Peyer's patch (tissue), 4 donors: ENCODE measurements at regions not wholly inside any gene's neighbourhood (a gene's known extent, or its start where the extent isn't known, plus 50 kb on each side); places are given as distances from the start of the nearest gene placed in this dataset.
"Not testable (repeated sequence)": the region's sequence is repeated elsewhere in the genome, so short reads cannot be mapped to it uniquely, and the experiment has no call there.

Experiments used
- DNase-seq, 3 donors: peaks; one replicate each; pipeline ENCODE4 v3.0.0-alpha.2; 2017 to 2019
- H3K27ac ChIP-seq, 4 donors: fragments of 200-600 bp; sonication (generic); one replicate each; pipeline ENCODE4 v1.5.1; 2016 to 2019
- H3K27me3 ChIP-seq, 2 donors: fragments of 200-600 bp; sonication (generic); one replicate each; pipeline ENCODE4 v1.5.1; 2019
- H3K36me3 ChIP-seq, 3 donors: fragments of 200-600 bp; sonication (generic); one replicate each; pipeline ENCODE4 v1.5.1; 2016 to 2019
- H3K4me1 ChIP-seq, 4 donors: fragments of 200-600 bp; sonication (generic); one replicate each; pipeline ENCODE4 v1.5.1; 2016 to 2019
- H3K4me3 ChIP-seq, 4 donors: fragments of 200-600 bp; sonication (generic); 1 replicate in 3 of 4; 2 replicates in 1 of 4; pipeline ENCODE4 v1.5.1; 2016 to 2019; ENCODE audit warnings: mild to moderate bottlenecking in 1 of 4
- H3K9me3 ChIP-seq, 4 donors: fragments of 200-600 bp; sonication (generic); one replicate each; pipeline ENCODE4 v1.5.1; 2016 to 2019; ENCODE audit warnings: mild to moderate bottlenecking in 1 of 4
- POLR2A ChIP-seq, 2 donors: fragments of 450-650 bp; IDR thresholded peaks; one replicate each; pipeline ENCODE4 v1.5.1; 2017; ENCODE audit warnings: antibody characterized with exemption in 2 of 2, mild to moderate bottlenecking in 2 of 2, moderate library complexity in 2 of 2
- TF ChIP-seq, protein P1 (sequence below), 6 experiments: fragments of 450-650 bp in 4 of 6; fragments of 200-600 bp in 2 of 6; sonication (generic) in 1 of 6; IDR thresholded peaks; one replicate each; pipeline ENCODE4 v1.5.1; 2017 to 2019; ENCODE audit warnings: antibody characterized with exemption in 6 of 6, mild to moderate bottlenecking in 3 of 6, moderate library complexity in 1 of 6

DNA sequence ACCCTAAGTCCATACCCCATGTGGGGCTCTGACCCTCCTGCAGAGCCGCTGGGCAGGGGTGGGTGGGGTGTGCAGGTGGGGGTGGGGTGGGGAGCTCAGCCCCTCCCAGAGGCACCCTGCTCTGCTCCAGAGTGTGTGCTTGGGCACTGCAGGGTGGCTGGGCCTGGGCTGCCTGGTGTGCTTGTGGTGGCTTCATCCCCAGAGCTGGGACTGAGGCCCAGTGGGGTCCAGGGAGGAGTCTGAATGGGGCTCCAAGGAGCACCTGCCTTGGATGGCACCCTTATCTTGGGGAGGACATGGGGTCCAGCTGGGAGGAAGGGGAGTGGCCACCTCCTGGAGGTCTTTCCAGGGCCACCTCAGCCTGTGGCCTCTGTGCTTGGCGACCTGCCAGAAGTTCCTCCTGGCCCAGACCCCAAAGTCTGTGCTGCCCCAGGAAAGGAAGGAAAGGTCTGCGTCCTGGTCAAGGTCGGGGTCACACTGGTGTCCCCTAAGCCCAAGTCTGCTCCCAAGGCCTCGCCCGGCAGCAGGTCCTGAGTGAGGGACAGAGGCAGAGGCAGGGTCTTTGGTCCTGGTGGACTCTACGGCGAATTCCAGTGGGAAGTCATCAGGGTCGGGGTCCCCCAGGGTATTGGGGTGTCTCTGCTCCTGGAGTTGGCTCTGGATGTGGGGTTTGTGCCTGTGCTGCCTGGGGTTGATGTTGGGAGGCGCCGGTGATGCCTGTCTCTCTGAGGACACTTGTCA is 373.4 kb downstream of the TMEM121 start:
- no peak overlapping the region for H3K27ac ChIP-seq
- no peaks in the 10 kb centered on the region for H3K9me3 ChIP-seq
- no peaks in the 10 kb centered on the region for H3K4me1 ChIP-seq
- no peak for DNase-seq
- no peak overlapping the region for H3K4me3 ChIP-seq
- H3K36me3 ChIP-seq = no peaks in the 10 kb centered on the region
- TF ChIP-seq, protein P1, sequence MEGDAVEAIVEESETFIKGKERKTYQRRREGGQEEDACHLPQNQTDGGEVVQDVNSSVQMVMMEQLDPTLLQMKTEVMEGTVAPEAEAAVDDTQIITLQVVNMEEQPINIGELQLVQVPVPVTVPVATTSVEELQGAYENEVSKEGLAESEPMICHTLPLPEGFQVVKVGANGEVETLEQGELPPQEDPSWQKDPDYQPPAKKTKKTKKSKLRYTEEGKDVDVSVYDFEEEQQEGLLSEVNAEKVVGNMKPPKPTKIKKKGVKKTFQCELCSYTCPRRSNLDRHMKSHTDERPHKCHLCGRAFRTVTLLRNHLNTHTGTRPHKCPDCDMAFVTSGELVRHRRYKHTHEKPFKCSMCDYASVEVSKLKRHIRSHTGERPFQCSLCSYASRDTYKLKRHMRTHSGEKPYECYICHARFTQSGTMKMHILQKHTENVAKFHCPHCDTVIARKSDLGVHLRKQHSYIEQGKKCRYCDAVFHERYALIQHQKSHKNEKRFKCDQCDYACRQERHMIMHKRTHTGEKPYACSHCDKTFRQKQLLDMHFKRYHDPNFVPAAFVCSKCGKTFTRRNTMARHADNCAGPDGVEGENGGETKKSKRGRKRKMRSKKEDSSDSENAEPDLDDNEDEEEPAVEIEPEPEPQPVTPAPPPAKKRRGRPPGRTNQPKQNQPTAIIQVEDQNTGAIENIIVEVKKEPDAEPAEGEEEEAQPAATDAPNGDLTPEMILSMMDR (IDR thresholded peaks at IDR 0.05) = no peak
- TF ChIP-seq POLR2A (IDR thresholded peaks at IDR 0.05) = no peak
- H3K27me3 ChIP-seq = no peaks in the 10 kb centered on the region

DNA sequence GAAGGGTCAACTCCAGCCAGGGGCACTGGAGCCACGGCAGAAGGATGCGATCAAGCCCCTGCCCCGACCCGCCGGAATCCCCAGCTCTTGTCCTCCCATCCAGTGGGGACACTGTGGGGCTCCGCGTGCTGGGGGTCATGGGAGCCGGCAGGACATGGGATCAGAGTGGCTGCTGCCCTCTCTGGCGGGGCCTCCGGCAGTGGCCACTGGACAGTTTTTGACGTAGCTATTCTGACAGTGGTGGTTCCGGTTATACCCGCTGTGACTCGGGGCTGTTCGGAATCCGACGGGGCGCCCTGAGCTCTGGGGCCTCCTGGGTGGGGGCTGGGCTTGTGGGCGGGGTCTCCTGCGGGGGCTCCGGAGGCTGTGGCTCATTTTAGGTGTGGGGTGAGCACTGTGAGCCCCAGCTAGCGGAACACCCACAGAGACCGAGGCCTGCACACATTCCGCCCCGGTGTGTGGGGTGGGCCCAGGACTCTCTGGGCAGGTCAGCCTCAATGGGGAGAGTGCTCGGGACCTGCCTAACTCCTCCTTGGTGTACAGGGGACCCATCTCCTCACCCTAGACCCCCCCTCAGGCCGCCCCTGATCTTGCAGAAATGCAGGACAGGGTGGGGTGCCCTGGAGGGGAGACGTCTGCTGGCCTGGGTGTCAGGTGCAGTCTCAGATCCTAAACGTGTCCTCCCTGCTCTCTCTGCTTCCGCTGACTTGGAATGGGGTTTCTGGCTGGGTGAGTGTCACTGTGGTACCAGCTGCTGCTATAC is 374.2 kb downstream of the TMEM121 start:
- H3K4me3 ChIP-seq = no peak overlapping the region
- H3K4me1 ChIP-seq = no peaks in the 10 kb centered on the region
- no peaks in the 10 kb centered on the region for H3K9me3 ChIP-seq

DNA sequence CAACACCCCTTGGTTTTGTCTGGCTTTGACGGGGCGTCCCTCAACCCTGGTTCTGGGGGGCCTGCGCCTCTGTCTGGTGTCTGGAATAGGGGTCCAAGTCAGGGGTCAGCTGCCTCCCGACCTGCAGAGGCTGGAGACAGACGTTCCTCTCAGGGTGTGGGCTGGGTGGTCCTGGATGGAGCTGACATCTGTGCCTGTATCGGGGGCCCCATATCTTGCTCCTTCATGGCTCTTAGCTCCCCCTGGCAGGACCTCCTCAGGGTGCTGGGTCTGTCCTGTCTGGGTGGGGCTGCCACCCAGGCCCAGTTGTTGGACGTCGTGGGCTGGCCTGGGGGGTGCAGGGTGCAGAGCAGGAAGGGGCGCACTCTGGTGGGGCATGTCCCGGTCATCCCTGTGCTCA is 374.8 kb downstream of the TMEM121 start:
- H3K4me3 ChIP-seq = no peak overlapping the region
- DNase-seq = no peak
- H3K36me3 ChIP-seq = no peaks in the 10 kb centered on the region
- TF ChIP-seq, protein P1 (IDR thresholded peaks at IDR 0.05) = no peak
- no peak for TF ChIP-seq POLR2A (IDR thresholded peaks at IDR 0.05)
- no peaks in the 10 kb centered on the region for H3K9me3 ChIP-seq
- H3K4me1 ChIP-seq = no peaks in the 10 kb centered on the region
- H3K27me3 ChIP-seq = no peaks in the 10 kb centered on the region
- no peak overlapping the region for H3K27ac ChIP-seq

More for the DNA sequence above, 374.2 kb downstream of the TMEM121 start:
- Histone ChIP-seq H3K27ac (no peak overlapping the region), H3K36me3 (no peaks in the 10 kb centered on the region), H3K27me3 (no peaks in the 10 kb centered on the region)
- DNase-seq = no peak
- TF ChIP-seq, protein P1 (IDR thresholded peaks at IDR 0.05) = no peak
- no peak for TF ChIP-seq POLR2A (IDR thresholded peaks at IDR 0.05)

GRCh38 chr14:105902131-105902898 is 375.9 kb downstream of the TMEM121 start:
- H3K4me1 ChIP-seq = no peaks in the 10 kb centered on the region
- H3K9me3 ChIP-seq = no peaks in the 10 kb centered on the region
- TF ChIP-seq POLR2A (IDR thresholded peaks at IDR 0.05) = no peak
- TF ChIP-seq, protein P1 (IDR thresholded peaks at IDR 0.05) = no peak
- H3K36me3 ChIP-seq = no peaks in the 10 kb centered on the region
- no peak for DNase-seq
- no peaks in the 10 kb centered on the region for H3K27me3 ChIP-seq
- no peak overlapping the region for H3K27ac ChIP-seq
- H3K4me3 ChIP-seq = no peak overlapping the region

GRCh38 chr14:105902899-105903165 is 376.4 kb downstream of the TMEM121 start:
- not testable (repeated sequence) for DNase-seq, H3K9me3 ChIP-seq, H3K27me3 ChIP-seq, H3K4me3 ChIP-seq, H3K36me3 ChIP-seq, H3K27ac ChIP-seq, H3K4me1 ChIP-seq

DNA sequence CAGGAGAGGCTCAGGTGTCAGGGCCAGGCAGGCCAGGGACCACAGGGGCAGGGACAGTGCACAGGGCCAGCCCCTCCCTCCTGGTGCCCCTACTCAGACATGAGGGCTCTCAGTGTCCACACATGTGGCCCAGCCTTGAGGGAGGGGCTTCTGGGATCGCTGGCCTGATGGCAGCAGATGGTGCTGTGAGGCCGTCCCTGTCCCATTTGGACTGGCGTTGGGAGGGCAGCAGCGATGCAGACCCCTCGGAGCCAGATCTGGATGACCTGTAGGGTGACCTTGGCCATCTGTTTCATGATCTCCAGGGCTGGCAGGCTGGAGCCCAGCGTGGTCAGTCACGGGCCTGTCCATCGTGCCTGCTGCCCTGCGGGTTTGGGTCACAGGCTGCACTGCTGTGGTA is 377.6 kb downstream of the TMEM121 start:
- H3K4me1 ChIP-seq = no peaks in the 10 kb centered on the region
- H3K9me3 ChIP-seq = no peaks in the 10 kb centered on the region
- no peak for DNase-seq
- H3K4me3 ChIP-seq = no peak overlapping the region
- no peaks in the 10 kb centered on the region for H3K27me3 ChIP-seq
- no peak for TF ChIP-seq POLR2A (IDR thresholded peaks at IDR 0.05)
- TF ChIP-seq, protein P1 (IDR thresholded peaks at IDR 0.05) = no peak
- no peak overlapping the region for H3K27ac ChIP-seq
- no peaks in the 10 kb centered on the region for H3K36me3 ChIP-seq
